Astrocyte (in vitro differentiated cells and primary cell): ENCODE measurements at regions not wholly inside any gene's neighbourhood (a gene's known extent, or its start where the extent isn't known, plus 50 kb on each side); places are given as distances from the start of the nearest gene placed in this dataset.

Experiments used
- CTCF ChIP-seq: IDR thresholded peaks from 2 replicates; pipeline ENCODE4 v1.5.1; 2011; ENCODE audit warnings: low read depth, mild to moderate bottlenecking, inconsistent platforms, low read length, moderate library complexity; ENCODE audit not compliant: insufficient read depth
- EZH2 ChIP-seq: IDR thresholded peaks from 2 replicates; pipeline ENCODE4 v1.6.1; 2012; ENCODE audit warnings: mild to moderate bottlenecking, low read length, inconsistent platforms; ENCODE audit not compliant: insufficient read depth

- no peak for TF ChIP-seq CTCF
- no peak for TF ChIP-seq EZH2
Observed at GRCh38 chr13:104074326-104074725, 1008.1 kb upstream of the SLC10A2 start.
